NCI-H1092 (cell line): ENCODE measurements at regions not wholly inside any gene's neighbourhood (a gene's known extent, or its start where the extent isn't known, plus 50 kb on each side); places are given as distances from the start of the nearest gene placed in this dataset.

ENCODE experiments used
- DNase-seq: peaks from one replicate; lab custom pipeline; 2025; lab: John Stamatoyannopoulos, UW

- no peak for DNase-seq
Measured at GRCh38 chr14:99322731-99323599, 51.0 kb upstream of the BCL11B start.

GRCh38 chr14:99321955-99322730 is 50.1 kb upstream of the BCL11B start:
- no peak for DNase-seq
